GM12872 (cell line): ENCODE measurements at regions not wholly inside any gene's neighbourhood (a gene's known extent, or its start where the extent isn't known, plus 50 kb on each side); places are given as distances from the start of the nearest gene placed in this dataset.
A peak's percentile ranks its signal among the peaks of the same experiment; 100 is the strongest.

Experiments
- CTCF ChIP-seq: IDR thresholded peaks from 3 replicates; pipeline ENCODE4 v1.5.1; 2011; ENCODE audit warnings: low read depth, mild to moderate bottlenecking, low read length, moderate library complexity; ENCODE audit not compliant: insufficient read depth

DNA sequence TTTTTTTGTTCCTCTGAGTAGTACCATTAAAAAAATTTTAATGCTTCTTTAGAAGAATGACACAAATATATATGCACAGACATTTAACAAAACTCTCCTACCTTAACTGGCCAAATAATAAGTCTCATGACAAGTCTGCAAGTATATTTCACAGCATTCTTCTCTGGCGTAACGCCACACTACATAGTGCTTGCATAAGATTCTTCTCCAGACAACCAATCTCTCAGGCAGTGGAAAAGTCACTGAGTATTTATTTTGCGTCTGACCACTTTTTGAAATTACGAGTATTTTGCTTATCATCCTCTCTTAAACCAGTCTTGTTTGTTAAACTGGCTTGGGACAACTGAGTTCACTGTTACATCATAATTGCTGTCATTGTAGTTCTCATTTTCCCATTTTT is 749.2 kb downstream of the ADCYAP1 start:
- no peak for TF ChIP-seq CTCF

GRCh38 chr18:1657876-1658275 is 753.2 kb downstream of the ADCYAP1 start:
- TF ChIP-seq CTCF, result no peak

DNA sequence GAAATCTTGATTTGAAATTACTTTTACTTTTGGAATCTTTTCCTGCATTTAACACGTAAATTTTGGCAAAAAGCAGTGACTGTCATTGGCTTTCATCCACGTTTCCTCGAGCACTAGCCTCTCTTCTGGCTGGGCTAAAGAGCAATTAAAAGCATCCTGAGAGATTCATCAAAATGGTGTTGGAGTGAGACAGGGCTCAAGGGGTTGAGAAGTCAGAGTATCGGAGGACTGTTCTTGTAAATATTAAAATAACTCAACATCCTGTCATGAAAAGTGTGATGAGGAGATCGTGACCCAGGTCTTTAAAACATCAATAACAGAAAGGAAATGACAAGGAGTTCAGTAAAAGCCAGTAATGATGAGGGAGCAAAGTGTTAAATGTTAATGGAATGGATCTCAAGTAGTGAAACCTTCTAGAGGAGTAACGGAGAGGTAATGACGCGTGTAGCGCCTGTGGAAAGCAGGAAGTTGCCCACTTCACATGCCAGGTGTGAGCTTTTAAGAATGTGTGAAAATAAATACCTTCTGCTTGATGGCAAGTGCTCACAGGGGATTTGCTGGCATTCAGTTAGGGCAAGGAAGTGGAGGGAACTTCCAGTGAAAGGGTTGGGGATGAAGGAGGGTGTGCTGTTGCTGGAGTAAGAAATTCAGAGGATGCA is 754.4 kb downstream of the ADCYAP1 start:
- TF ChIP-seq CTCF, result no peak

DNA sequence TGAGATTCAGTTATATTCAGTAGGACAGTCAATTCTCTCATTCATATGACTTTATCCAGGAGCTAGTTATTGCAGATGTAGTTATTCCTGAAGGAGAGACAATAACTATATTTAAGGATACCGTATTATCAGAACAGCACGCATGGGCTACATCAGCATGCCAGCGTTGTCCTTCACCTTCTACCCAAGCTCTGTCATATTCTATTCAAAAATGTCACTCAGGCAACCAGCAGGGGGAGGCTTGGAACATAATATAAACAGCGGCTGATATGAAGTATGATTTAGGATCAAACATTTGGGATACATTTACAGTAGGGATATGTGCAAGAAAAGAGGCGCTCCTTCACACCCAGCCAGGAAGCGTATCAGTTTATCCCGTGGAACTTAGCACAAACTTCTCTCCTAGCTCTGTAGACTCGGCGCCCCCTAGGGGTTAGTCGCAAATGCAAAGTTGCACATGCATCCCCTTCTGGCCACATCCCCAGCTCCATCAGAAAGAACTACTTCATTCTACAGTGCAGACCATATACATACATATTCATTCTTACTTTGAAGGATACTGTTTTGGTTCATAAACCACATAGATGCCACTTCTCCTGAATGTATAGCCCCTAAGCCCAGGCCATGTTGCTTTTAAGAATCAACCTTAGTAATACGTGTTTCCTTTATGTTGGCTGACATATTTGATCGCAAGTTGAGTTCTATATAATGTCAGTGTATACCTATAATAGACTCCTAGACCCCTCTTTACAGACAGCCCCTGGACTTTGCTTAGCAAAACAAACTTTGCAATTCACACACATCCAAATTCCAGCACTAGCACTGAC is 759.4 kb downstream of the ADCYAP1 start:
- peak; percentile 93 for TF ChIP-seq CTCF

DNA sequence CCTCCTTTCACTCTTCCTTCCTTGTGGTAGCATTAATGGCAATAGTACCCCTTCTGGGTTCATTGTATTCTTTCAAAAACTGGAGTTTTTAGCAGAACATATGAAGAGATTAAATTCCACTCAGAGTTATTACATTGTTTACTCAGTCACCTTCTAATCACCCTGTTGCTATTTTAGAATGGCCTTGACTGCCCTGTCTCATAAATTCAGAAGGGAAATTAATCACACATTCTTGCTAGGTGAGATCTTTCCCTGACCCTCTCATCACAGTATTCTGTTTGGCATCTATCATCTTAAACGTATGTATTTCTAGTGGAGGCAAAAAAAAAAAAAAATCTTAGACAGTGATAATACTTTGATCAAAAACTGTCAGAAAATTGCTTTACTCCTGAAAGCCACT is 760.4 kb downstream of the ADCYAP1 start:
- TF ChIP-seq CTCF, result no peak

GRCh38 chr18:1668279-1668678 is 763.6 kb downstream of the ADCYAP1 start:
- TF ChIP-seq CTCF, result no peak

DNA sequence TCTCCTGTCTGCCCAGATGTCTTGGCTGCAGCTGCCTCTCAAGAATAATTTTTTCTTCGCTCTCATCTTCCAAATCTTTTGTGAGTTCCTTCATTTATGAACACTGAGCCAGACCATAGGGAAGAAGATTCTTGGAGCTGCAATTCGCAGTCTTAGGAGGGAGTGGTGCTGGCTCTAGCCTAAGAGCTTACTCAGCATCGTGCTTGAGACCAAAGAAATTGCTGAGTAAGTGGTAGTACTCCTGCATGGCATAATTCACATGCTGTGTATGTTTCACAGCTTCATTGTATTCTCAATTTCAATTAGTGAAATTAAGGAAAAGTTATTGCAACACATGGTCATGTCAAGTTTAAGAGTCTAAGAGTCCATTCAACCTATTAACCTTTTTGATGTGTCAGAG is 771.7 kb downstream of the ADCYAP1 start:
- no peak for TF ChIP-seq CTCF
